ENCODE measurements at regions not wholly inside any gene's neighbourhood (a gene's known extent, or its start where the extent isn't known, plus 50 kb on each side); places are given as distances from the start of the nearest gene placed in this dataset.

GRCh38 chr10:129074939-129075338 lies 392.1 kb upstream of the MGMT start:
- no peak for TF ChIP-seq POLR2A (IDR thresholded peaks at IDR 0.05; ENCODE audit: low read depth, low read length)
- DNase-seq (ENCODE audit: insufficient read length, low spot score): no peak
- FAIRE-seq: no peak

GRCh38 chr10:129075508-129075907 lies 391.5 kb upstream of the MGMT start:
- FAIRE-seq (no peak), DNase-seq (ENCODE audit: insufficient read length, low spot score) (no peak)
- TF ChIP-seq POLR2A (IDR thresholded peaks at IDR 0.05; ENCODE audit: low read depth, low read length): no peak

- DNase-seq (ENCODE audit: insufficient read length, low spot score): no peak
- no peak for TF ChIP-seq POLR2A (IDR thresholded peaks at IDR 0.05; ENCODE audit: low read depth, low read length)
- FAIRE-seq: no peak
Measured at GRCh38 chr10:129075927-129076326, 391.1 kb upstream of the MGMT start.

DNA sequence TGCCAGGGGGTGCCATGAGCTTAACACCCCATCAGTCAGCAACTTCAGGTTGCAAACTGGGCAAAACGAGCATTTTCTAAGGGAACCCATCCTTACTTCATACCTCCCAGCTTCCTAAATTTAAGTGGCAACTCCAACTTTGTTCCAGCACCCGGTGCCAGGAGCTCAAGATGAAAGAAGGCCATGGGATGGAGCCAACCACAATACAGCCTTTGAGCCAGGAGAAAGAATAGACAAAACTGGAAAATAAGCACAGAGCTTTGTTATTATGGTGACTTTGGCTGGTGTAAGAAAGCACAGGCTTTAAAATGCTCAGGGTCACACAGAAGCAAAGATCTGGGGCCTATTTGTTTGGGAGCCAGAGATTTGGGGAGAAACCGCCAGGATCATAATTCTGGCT lies 388.7 kb upstream of the MGMT start:
- DNase-seq (ENCODE audit: insufficient read length, low spot score): no peak
- FAIRE-seq: no peak
- no peak for TF ChIP-seq POLR2A (IDR thresholded peaks at IDR 0.05; ENCODE audit: low read depth, low read length)

GRCh38 chr10:129078746-129079145 lies 388.3 kb upstream of the MGMT start:
- DNase-seq (ENCODE audit: insufficient read length, low spot score) (no peak), FAIRE-seq (no peak)
- no peak for TF ChIP-seq POLR2A (IDR thresholded peaks at IDR 0.05; ENCODE audit: low read depth, low read length)

GRCh38 chr10:129079705-129080104 lies 387.3 kb upstream of the MGMT start:
- DNase-seq (ENCODE audit: insufficient read length, low spot score) (no peak), FAIRE-seq (no peak)
- TF ChIP-seq POLR2A (IDR thresholded peaks at IDR 0.05; ENCODE audit: low read depth, low read length): no peak

- no peak for DNase-seq (ENCODE audit: insufficient read length, low spot score)
- no peak for TF ChIP-seq POLR2A (IDR thresholded peaks at IDR 0.05; ENCODE audit: low read depth, low read length)
- FAIRE-seq: no peak
Measured at GRCh38 chr10:129085811-129086210, 381.2 kb upstream of the MGMT start.

DNA sequence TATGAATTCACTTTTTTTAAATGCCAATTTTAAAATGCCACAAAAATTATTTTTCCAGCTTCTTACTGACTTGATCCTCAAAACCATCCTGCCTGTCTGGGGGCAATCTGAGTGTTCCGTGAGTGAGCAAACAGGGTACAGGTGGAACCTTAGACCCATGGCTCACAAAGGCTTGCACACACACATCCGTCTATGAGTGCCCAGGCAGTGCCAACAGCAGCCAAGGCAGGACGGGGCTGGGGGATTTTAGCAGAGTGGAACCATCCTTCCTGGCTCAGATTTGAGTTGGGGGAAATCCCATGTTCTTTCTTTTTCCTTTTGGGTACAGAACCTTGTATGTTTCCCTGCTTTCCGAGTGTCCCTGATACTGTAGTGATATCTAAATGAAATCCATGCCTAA lies 377.7 kb upstream of the MGMT start:
- DNase-seq (ENCODE audit: insufficient read length, low spot score): no peak
- TF ChIP-seq POLR2A (IDR thresholded peaks at IDR 0.05; ENCODE audit: low read depth, low read length): no peak
- no peak for FAIRE-seq

DNA sequence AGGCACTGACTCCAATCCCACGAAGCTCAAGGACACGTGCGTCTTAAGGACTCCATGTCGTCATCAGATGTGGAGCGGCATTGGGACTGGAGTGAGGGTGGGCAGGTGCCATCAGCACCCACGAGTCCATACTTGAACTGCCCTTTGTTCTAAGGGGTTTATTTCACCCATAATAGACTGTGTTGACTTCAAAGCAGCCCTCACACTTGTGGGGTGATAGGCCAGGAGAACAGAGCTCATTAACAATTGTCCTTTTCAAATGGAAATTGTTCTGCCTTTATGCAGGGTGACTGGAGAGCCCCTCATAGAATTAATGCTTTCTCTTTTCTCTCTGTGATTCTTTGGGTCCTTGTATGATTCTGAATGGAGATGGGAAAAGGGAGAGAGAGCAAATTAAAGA lies 376.9 kb upstream of the MGMT start:
- no peak for FAIRE-seq
- DNase-seq (ENCODE audit: insufficient read length, low spot score): no peak
- no peak for TF ChIP-seq POLR2A (IDR thresholded peaks at IDR 0.05; ENCODE audit: low read depth, low read length)

DNA sequence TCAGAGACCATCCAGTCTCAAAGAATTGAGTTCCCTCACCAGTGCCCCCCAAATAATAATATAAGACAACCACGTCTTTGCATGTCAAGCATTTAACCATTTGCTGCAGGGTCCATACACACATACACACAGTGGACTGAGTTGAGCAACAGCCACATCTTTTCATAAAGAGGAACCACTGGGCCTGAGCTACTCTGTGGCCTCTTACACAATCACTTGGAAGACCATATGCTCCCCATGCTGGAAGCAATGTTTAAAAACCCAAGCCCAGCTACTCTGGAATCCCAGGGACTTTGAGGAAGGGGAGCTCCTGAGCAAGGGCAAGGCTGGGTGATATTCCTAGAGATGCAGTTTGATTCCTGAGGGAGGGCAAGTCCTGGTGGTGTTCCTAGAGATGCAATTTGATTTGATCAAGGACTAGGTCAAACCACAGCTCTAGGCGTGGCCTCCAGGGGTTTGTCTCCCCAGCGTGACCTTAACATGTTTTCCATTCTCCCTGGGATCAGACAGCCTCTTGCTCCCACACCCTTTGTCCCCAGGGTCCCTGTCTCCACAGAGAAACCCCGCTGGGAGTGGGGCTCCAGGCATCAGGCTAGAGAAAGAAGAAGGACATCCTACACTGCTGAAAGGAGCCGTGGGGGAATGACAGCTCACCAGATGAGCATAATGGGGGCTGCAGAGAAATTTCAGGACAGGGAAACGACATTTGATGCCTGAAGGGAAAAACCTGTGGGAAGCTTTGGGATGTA lies 376.2 kb upstream of the MGMT start:
- no peak for TF ChIP-seq POLR2A (IDR thresholded peaks at IDR 0.05; ENCODE audit: low read depth, low read length)
- no peak for DNase-seq (ENCODE audit: insufficient read length, low spot score)
- FAIRE-seq: no peak

DNA sequence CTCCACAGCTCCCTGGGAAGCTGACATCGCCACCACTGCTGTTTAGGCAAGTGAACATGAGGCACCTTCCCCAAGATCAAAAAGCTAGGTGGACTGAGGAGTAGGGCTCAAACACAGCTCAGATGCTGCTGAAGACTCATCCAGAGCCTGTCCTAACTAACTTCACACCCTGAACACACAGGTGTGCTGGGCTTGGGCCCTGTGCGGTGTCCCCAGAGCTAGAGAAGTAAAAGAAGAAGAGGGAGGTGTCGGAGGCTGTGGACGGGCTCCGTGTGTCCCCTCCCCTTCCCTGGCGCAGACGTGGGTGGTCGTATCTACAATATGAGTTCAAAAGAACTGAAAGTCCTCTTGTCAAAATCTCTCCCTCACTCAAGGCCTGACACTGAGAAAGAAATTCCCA lies 373.4 kb upstream of the MGMT start:
- no peak for TF ChIP-seq POLR2A (IDR thresholded peaks at IDR 0.05; ENCODE audit: low read depth, low read length)
- no peak for FAIRE-seq
- DNase-seq (ENCODE audit: insufficient read length, low spot score): no peak

DNA sequence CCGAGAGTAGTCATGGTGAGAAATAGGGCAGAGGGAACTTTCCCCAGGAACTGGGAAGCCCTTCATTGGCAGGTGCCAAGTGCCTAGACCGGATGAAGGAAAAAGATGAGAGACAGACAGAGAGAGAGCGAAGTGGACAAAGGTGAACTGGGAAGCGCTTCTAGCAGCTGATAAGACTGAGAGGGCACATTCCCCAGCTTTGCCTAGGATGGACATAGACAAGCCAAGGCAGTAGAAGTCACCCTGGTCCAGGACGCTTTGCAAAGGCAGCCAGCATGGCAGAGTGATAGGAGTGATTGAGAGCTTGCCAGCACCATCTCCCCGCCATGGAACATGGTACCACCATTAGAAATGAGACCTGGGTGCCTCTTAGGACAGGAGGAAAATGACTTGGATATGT lies 372.8 kb upstream of the MGMT start:
- DNase-seq (ENCODE audit: insufficient read length, low spot score) (no peak), FAIRE-seq (no peak)
- TF ChIP-seq POLR2A (IDR thresholded peaks at IDR 0.05; ENCODE audit: low read depth, low read length): no peak

GRCh38 chr10:129094861-129095260 lies 372.2 kb upstream of the MGMT start:
- no peak for TF ChIP-seq POLR2A (IDR thresholded peaks at IDR 0.05; ENCODE audit: low read depth, low read length)
- DNase-seq (ENCODE audit: insufficient read length, low spot score) (no peak), FAIRE-seq (no peak)

DNA sequence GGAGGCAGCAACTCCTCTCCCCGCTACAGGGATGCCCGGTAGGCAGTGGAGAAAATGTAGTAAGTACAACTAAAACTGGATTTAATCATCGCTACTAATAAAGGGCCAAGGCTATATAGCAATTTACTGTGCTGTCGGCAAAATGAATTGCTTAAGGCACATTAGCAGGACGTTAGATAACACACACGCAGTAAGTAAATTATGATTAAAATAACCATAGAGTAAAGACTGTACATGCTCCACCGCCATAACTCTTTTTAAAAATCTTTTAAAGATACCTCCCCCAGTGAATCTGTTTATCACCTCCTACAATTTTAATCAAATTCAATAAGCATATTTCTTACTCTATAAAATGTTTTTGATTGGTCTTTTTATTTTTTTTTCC lies 371.4 kb upstream of the MGMT start:
- DNase-seq (ENCODE audit: insufficient read length, low spot score): no peak
- FAIRE-seq: no peak
- no peak for TF ChIP-seq POLR2A (IDR thresholded peaks at IDR 0.05; ENCODE audit: low read depth, low read length)

GRCh38 chr10:129096065-129096984 lies 370.7 kb upstream of the MGMT start:
- TF ChIP-seq POLR2A (IDR thresholded peaks at IDR 0.05; ENCODE audit: low read depth, low read length): no peak
- DNase-seq (ENCODE audit: insufficient read length, low spot score) (no peak), FAIRE-seq (no peak)

Measured in H54 (cell line).